Hepatocyte (in vitro differentiated cells): ENCODE measurements at regions not wholly inside any gene's neighbourhood (a gene's known extent, or its start where the extent isn't known, plus 50 kb on each side); places are given as distances from the start of the nearest gene placed in this dataset.
"Not testable (repeated sequence)": the region's sequence is repeated elsewhere in the genome, so short reads cannot be mapped to it uniquely, and the experiment has no call there.

Source experiments
- CTCF ChIP-seq: fragments of 200-600 bp; sonication (generic); IDR thresholded peaks from 2 replicates; pipeline ENCODE4 v1.5.1; 2016; ENCODE audit warnings: antibody characterized with exemption, mild to moderate bottlenecking; ENCODE audit not compliant: poor library complexity
- EZH2 ChIP-seq: fragments of 200-600 bp; sonication (generic); IDR thresholded peaks from 2 replicates; pipeline ENCODE4 v1.6.1; 2016; ENCODE audit warnings: antibody characterized with exemption, mild to moderate bottlenecking, borderline replicate concordance
- EZH2phosphoT487 ChIP-seq: fragments of 200-600 bp; sonication (generic); IDR thresholded peaks from one replicate; pipeline ENCODE4 v1.6.1; 2018; ENCODE audit warnings: antibody characterized with exemption, mild to moderate bottlenecking, low read depth, moderate library complexity; ENCODE audit not compliant: unreplicated experiment, severe bottlenecking

DNA sequence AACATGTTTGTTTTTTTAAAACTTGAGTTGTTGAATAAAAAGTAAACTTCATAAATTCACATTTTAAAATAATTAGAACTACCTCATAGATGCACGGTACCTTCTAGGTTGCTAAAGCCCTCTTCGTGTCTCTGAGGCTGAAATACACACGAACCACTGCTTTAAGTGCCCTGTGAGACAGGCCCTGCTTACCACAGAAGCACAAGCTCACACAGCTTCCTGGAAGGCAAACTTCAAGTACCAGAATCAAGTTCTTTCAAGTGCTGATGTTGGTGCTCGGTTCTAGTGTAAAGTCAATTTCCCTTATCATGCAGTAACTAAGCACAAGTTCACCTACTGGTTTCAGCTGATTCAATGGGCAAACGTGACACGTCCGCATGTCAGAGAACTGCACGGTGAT is 103.3 kb downstream of the GOLGA6L6 start:
- TF ChIP-seq CTCF, EZH2, EZH2phosphoT487: not testable (repeated sequence)
